GM18873 (cell line): ENCODE measurements at regions not wholly inside any gene's neighbourhood (a gene's known extent, or its start where the extent isn't known, plus 50 kb on each side); places are given as distances from the start of the nearest gene placed in this dataset.
"Not testable (repeated sequence)": the region's sequence is repeated elsewhere in the genome, so short reads cannot be mapped to it uniquely, and the experiment has no call there.

Source experiments
- ATAC-seq: cut with Tn5 transposase; IDR thresholded peaks from one replicate; pipeline ENCODE4 v1.9.1; 2021; ENCODE audit warnings: mild to moderate bottlenecking, moderate library complexity, moderate number of reproducible peaks; ENCODE audit not compliant: unreplicated experiment, low FRiP score

GRCh38 chr3:177781686-177782161 is 584.4 kb upstream of the TBL1XR1 start:
- ATAC-seq: no peak

GRCh38 chr3:177783338-177783737 is 586.1 kb upstream of the TBL1XR1 start:
- ATAC-seq: no peak

DNA sequence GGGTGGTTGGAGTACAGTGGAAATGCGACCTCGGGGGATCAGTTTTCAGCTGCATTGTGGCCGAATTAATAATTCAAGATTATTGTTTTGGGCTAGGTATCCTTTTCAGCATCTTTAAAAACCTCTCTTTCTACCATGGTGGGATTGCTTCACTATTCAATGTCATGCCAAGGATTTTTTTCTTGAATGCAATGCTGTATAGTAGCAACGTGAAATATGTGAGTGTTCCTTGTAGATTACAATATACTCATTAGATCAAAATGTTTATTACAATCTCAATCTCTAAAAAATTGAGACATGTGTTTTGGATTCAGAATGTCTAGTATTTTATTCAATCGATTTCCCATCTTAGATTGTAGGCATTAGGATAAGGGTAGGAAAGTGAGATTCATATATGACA is 586.5 kb upstream of the TBL1XR1 start:
- no peak for ATAC-seq

DNA sequence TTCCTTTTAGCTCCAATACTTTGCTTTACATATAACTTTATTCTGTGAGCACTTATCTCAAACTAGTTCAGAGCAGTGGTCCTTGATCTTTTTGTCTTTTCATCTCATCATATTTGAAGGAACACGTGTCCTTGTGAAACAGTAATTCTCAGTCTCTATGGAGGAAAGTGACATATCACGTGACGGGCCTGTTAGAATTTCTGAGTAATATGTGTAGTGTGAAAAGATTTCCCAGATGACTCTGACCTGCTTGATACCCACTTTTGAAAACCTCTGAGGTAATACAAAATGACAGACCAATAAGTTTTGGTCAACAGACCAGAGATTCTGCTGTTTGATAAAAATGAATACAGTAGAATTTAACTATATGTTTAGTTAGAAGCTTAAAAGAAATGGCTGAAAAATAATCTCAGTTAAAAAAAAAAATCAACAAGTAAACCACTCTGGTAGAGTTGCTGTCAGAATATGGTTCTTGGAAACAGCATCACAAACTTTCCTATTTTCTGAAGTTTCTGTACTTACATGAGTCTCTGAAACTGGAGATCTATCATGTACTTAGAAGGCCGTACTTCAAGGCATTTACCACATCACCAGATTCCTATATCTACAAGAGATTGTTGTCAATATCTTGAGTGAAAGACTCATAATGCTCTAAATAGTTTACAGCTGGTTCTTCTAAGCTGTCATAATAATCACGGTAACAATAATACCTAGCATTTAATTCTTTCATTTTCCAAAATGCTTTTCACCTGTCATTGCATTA is 590.2 kb upstream of the TBL1XR1 start:
- ATAC-seq: peak; percentile 52

- no peak for ATAC-seq
Measured at GRCh38 chr3:177789500-177789899, 592.2 kb upstream of the TBL1XR1 start.

GRCh38 chr3:177792311-177793030 is 595.2 kb upstream of the TBL1XR1 start:
- ATAC-seq: no peak

DNA sequence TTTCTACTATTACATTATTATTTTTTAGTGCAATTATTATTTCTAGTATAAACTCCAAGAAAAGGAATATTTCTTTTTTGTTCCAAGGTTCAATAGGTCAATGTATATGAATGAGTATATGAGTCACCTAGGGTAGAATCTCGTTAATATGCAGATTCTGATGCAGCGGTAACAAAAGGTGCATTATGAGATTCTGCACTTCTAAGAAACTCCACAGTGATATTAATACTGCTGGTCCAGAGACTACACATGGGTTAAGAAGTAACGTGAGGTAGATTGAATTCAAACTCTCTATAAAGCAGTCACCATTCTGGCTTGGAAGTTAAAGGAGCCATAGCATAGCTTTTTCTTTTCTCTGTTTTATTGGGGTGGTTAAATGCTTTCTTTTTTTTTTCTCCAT is 596.2 kb upstream of the TBL1XR1 start:
- ATAC-seq: no peak

DNA sequence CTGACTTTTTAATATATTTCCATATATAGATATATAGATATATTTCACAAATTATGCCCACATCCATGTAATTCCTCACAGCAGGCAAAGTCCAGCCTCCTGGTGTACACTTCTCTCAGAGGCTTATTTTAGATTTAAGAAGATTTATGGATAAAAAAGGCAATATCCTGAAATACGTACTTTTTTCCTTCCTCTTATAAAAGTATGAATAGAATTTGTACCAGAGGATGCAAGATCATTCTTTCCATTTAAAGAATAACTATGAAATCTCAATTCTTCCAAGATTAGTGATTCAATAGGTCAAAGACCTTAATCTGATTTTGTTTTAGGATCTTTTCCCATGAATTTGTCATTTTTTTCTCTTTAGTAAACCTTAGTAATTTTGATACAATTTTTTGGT is 597.9 kb upstream of the TBL1XR1 start:
- ATAC-seq: no peak

GRCh38 chr3:177795859-177796258 is 598.6 kb upstream of the TBL1XR1 start:
- no peak for ATAC-seq

DNA sequence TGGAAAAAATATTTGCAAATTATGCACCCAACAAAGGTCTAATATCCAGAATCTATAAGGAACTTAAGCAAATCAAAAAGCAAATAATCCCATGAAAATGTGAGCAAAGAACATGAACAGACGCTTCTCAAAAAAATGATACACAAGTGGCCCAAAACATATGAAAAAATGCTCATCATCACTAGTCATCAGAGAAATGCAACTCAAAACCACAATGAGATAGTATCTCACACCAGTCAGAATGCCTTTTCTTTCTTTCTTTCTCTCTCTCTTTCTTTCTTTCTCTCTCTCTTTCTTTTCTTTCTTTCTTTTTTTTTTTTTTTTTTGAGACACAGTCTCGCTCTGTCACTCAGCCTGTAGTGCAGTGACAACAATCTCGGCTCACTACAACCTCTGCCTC is 602.9 kb upstream of the TBL1XR1 start:
- not testable (repeated sequence) for ATAC-seq

DNA sequence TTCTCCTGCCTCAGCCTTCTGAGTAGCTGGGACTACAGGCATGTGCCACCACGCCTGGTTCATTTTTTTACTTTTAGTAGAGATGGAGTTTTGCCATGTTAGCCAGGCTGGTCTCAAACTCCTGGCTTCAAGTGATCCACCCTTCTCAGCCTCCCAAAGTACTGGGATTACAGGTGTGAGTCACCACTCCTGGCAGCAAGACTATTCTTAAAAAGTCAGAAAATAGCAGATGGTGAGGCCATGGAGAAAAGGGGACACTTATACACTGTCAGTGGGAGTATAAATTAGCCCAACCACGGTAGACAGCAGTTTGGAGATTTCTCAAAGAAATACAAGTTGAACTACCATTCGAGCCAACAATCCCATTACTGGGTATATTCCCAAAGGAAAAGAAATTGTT is 603.3 kb upstream of the TBL1XR1 start:
- ATAC-seq: no peak

DNA sequence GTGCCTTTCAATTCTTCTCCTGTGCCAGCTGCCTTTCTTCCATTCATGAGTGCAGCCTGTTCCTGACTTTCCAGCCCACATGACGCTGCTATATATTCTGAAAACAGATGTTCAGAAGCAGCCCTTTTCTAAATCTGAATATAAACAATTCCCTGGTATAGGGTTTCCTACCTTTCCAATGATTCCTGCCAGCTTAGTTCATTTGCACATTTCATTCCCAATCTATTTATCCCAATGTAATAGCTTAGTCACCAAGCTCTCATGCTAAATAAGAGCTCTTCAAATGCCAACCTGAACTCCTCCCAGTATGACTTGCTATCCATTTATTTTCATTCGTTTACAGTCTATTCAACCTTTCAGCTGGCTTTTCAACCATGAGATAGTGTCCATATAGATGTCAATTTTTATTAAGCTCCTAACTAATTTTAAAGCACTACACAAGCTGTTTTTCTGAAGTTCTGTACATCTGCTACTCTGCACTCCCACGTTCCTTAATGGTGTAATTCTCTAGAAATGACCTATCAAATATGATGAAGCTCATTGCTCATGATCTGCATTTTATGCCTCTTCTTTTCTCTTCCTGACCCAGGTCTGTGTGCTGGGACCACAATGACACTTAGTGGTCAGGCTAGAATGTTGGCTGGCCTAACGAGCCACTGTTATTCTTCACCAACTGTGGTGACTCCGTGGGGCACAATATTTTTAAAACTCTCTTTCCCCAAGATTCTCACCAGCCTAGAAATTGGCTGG is 605.0 kb upstream of the TBL1XR1 start:
- ATAC-seq: no peak

DNA sequence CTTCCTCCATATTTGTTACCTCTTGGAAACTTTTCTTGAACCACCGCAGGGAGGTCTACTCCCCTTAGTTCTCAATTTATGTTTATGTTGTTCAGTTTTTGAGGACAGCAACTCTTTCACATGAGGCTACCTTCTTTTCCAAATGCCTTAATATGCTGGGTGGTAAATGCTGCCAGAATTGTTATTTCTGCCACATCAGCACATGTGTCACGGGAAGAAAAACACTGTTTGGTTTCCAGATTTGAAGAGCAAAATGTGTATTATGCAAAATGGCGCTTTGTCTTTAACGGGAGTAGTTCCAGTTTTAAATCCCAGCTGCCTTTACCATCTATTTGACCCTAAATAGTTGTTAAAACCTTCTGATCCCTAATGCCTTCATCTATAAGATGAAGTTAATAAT is 606.2 kb upstream of the TBL1XR1 start:
- ATAC-seq: no peak

DNA sequence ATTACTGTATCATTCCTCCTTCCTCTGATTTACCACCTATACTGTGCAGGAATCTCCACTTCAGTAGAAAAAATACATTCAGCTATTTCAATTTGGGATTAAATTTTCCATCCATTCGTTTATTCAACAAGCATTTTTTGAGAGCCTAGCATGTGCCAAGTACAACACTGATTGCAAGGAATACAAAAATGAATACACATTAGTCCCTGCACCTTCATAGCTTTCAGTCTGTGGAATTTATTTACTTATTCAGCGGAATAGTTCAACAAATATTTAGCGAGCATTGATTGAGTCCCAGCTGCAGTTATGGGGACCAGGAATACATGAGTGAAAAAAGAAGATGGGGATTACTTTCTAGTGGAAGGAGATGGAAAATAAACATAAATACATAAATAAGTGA is 606.8 kb upstream of the TBL1XR1 start:
- no peak for ATAC-seq

DNA sequence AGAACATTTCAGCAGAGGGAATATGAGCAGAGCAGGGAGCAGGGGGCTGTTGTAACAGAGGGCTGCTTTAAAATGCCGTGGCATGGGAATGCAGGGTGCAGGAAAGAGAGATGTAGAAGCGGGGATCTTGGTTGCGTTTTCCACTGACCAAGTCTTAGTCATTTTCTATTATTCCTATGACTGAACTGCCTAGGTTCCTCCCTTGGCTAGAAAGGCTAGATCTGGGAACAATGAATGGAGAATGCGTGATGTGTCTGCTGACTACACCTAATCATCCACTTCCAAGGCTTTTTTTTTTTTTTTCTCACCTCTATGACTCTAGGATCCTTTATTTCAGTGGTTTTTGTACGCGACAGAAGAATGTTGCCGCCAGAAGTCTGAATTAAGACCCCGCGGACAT is 607.4 kb upstream of the TBL1XR1 start:
- no peak for ATAC-seq

GRCh38 chr3:177807150-177807875 is 610.0 kb upstream of the TBL1XR1 start:
- ATAC-seq: no peak

GRCh38 chr3:177808928-177809478 is 611.7 kb upstream of the TBL1XR1 start:
- ATAC-seq: not testable (repeated sequence)

- no peak for ATAC-seq
Measured at GRCh38 chr3:177810162-177810623, 612.9 kb upstream of the TBL1XR1 start.

DNA sequence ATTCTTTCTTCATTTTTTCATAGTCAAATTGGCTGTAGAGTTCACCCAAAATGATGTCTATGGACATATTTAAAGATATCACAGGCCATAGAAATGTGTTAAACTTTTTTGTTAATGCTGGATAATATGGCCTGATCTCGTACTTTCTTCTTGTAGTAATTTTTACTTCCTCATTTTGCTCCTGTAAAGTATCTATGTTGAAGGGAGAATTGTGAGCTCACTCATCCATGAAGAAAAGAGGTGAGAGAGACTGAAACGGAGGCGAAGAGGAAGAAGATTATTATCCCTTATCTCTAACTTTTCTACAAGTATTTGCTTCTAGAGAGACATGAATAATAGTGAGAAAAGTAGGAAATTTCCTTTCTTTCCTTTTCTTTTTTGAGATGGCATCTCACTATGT is 613.8 kb upstream of the TBL1XR1 start:
- no peak for ATAC-seq

- no peak for ATAC-seq
Measured at GRCh38 chr3:177811835-177812234, 614.6 kb upstream of the TBL1XR1 start.
